CD14-positive monocyte (primary cell): ENCODE measurements at regions not wholly inside any gene's neighbourhood (a gene's known extent, or its start where the extent isn't known, plus 50 kb on each side); places are given as distances from the start of the nearest gene placed in this dataset.

ENCODE experiments used
- DNase-seq, 3 donors: peaks; one replicate each; pipeline ENCODE4 v3.0.0-alpha.2; 2011 to 2022
- H2AFZ ChIP-seq: 2 replicates; pipeline ENCODE4 v1.6.0; 2012; ENCODE audit warnings: mild to moderate bottlenecking, low read depth, low read length, inconsistent platforms; ENCODE audit not compliant: insufficient read depth, poor library complexity, severe bottlenecking
- H3K27ac ChIP-seq, 2 donors: 1 replicate in 1 of 2; 2 replicates in 1 of 2; pipeline ENCODE4 v1.5.1; 2012 to 2013; ENCODE audit warnings: low read length in 2 of 2, control low read depth in 1 of 2, inconsistent platforms in 1 of 2, low read depth in 1 of 2, mild to moderate bottlenecking in 1 of 2
- H3K27me3 ChIP-seq, 2 donors: one replicate each; pipeline versions ENCODE4 v1.6.0 to v1.6.1; 2011 to 2013; ENCODE audit warnings: low read length in 2 of 2; ENCODE audit not compliant: control insufficient read depth in 2 of 2, insufficient read depth in 2 of 2
- H3K36me3 ChIP-seq, 2 donors: replicated peaks in 1 of 2; 1 replicate in 1 of 2; 2 replicates in 1 of 2; pipeline versions ENCODE4 v1.5.1 to v1.6.1; 2012 to 2013; ENCODE audit warnings: low read length in 2 of 2, control low read depth in 1 of 2, inconsistent platforms in 1 of 2, mild to moderate bottlenecking in 1 of 2; ENCODE audit not compliant: insufficient read depth in 2 of 2, control insufficient read depth in 1 of 2
- H3K4me1 ChIP-seq, 2 donors: 1 replicate in 1 of 2; 2 replicates in 1 of 2; pipeline versions ENCODE4 v1.5.1 to v1.6.1; 2012 to 2013; ENCODE audit warnings: low read length in 2 of 2, control low read depth in 1 of 2, inconsistent platforms in 1 of 2, mild to moderate bottlenecking in 1 of 2, moderate library complexity in 1 of 2; ENCODE audit not compliant: insufficient read depth in 2 of 2, control insufficient read depth in 1 of 2
- H3K4me2 ChIP-seq: replicated peaks from 2 replicates; pipeline ENCODE3; 2012; ENCODE audit warnings: low read length, moderate library complexity, mild to moderate bottlenecking; ENCODE audit not compliant: poor library complexity, severe bottlenecking; ENCODE audit errors: extremely low read depth
- H3K4me3 ChIP-seq, 3 experiments: fragments of 200-600 bp in 1 of 3; sonication (generic) in 1 of 3; replicated peaks in 1 of 3; 1 replicate in 2 of 3; 2 replicates in 1 of 3; pipeline ENCODE4 v1.5.1; 2011 to 2013; ENCODE audit warnings: low read length in 3 of 3, mild to moderate bottlenecking in 3 of 3, control low read depth in 2 of 3, low read depth in 2 of 3, inconsistent platforms in 1 of 3, moderate library complexity in 1 of 3
- H3K79me2 ChIP-seq: 2 replicates; pipeline ENCODE4 v1.6.0; 2012; ENCODE audit warnings: mild to moderate bottlenecking, control low read depth, inconsistent platforms, low read length, moderate library complexity; ENCODE audit not compliant: insufficient read depth
- H3K9ac ChIP-seq: 2 replicates; pipeline ENCODE4 v1.6.0; 2017; ENCODE audit warnings: low read length, mild to moderate bottlenecking; ENCODE audit not compliant: insufficient read depth, poor library complexity, severe bottlenecking
- H3K9me3 ChIP-seq, 2 donors: replicated peaks in 1 of 2; 1 replicate in 1 of 2; 2 replicates in 1 of 2; pipeline versions ENCODE4 v1.5.1 to v1.6.1; 2012 to 2013; ENCODE audit warnings: low read length in 2 of 2, control low read depth in 1 of 2; ENCODE audit not compliant: control insufficient read depth in 1 of 2, insufficient read depth in 1 of 2
- H4K20me1 ChIP-seq: 2 replicates; pipeline ENCODE4 v1.6.0; 2012; ENCODE audit warnings: mild to moderate bottlenecking, low read length, control low read depth, moderate library complexity; ENCODE audit not compliant: insufficient read depth
- H3K27ac Mint-ChIP-seq, 7 donors: one replicate each; pipeline ENCODE4 v1.8.0; 2020; ENCODE audit warnings: mild to moderate bottlenecking in 7 of 7, mixed read lengths in 7 of 7, moderate library complexity in 6 of 7, inconsistent platforms in 2 of 7
- H3K27me3 Mint-ChIP-seq, 3 donors: one replicate each; pipeline ENCODE4 v1.8.0; 2021 to 2022; ENCODE audit warnings: low read depth in 3 of 3, mild to moderate bottlenecking in 3 of 3, mixed read lengths in 3 of 3, moderate library complexity in 3 of 3, inconsistent platforms in 1 of 3
- H3K36me3 Mint-ChIP-seq, 2 donors: one replicate each; pipeline ENCODE4 v1.8.0; 2020; ENCODE audit warnings: mixed read lengths in 2 of 2, inconsistent platforms in 1 of 2, mild to moderate bottlenecking in 1 of 2
- H3K4me1 Mint-ChIP-seq: one replicate; pipeline ENCODE4 v1.8.0; 2020; ENCODE audit warnings: mild to moderate bottlenecking, mixed read lengths
- H3K4me3 Mint-ChIP-seq, 2 donors: one replicate each; pipeline ENCODE4 v1.8.0; 2020; ENCODE audit warnings: mild to moderate bottlenecking in 2 of 2, mixed read lengths in 2 of 2, moderate library complexity in 1 of 2
- H3K9me3 Mint-ChIP-seq, 7 donors: one replicate each; pipeline ENCODE4 v1.8.0; 2020 to 2022; ENCODE audit warnings: mixed read lengths in 7 of 7, mild to moderate bottlenecking in 6 of 7, moderate library complexity in 6 of 7, inconsistent platforms in 2 of 7
- CTCF ChIP-seq: fragments of 200-600 bp; IDR thresholded peaks from one replicate; pipeline ENCODE4 v1.8.0; 2022; ENCODE audit warnings: antibody characterized with exemption, mild to moderate bottlenecking
- WGBS: methylation state at CpG from one replicate; pipeline ENCODE4 v1.1.5; 2013; ENCODE audit warnings: missing lambda C conversion rate; ENCODE audit not compliant: insufficient coverage; 5-methylcytosine and 5-hydroxymethylcytosine counted together
- intact Hi-C, 2 donors: fragments of 100-400 bp; cut with micrococcal nuclease; formaldehyde crosslinking; loops; one replicate each; pipeline versions ENCODE4 v1.15.0 to v1.15.1; 2023

- Mint-ChIP-seq H3K36me3 (peaks cover 41 to 52% of the 10 kb centered on the region in 2 donors), H3K9me3 (peaks cover 0 to 10% (median 0%) of the 10 kb centered on the region in 7 donors), H3K4me1 (no peaks in the 10 kb centered on the region), H3K27ac (peak overlapping the region in 1 of 7 donors; percentile 33), H3K27me3 (no peaks in the 10 kb centered on the region), H3K4me3 (no peak overlapping the region)
- Histone ChIP-seq H3K27me3 (no peaks in the 10 kb centered on the region), H3K27ac (no peak overlapping the region), H3K4me2 (no peak overlapping the region), H4K20me1 (peaks cover 79% of the 10 kb centered on the region), H3K4me3 (no peak overlapping the region), H3K4me1 (no peaks in the 10 kb centered on the region), H3K79me2 (no peaks in the 10 kb centered on the region), H2AFZ (no peak overlapping the region), H3K9ac (no peak overlapping the region), H3K36me3 (peaks cover 7 to 45% of the 10 kb centered on the region in 2 donors), H3K9me3 (peaks cover 0 to 12% of the 10 kb centered on the region in 2 donors)
- no CpG with 5 or more reads among the region's 2 CpGs for whole genome bisulfite sequencing
- intact Hi-C loops = no loop called here
- no peak for TF ChIP-seq CTCF
- DNase-seq = no peak
Measured at GRCh38 chr10:28207799-28208198, 95.1 kb downstream of the MPP7 start.

GRCh38 chr10:28202941-28203352 lies 99.9 kb downstream of the MPP7 start:
- Histone ChIP-seq H3K4me3 (no peak overlapping the region), H3K27ac (no peak overlapping the region), H3K36me3 (peaks cover 14 to 57% of the 10 kb centered on the region in 2 donors), H3K4me2 (no peak overlapping the region), H3K79me2 (no peaks in the 10 kb centered on the region), H3K27me3 (no peaks in the 10 kb centered on the region), H4K20me1 (peaks cover 71% of the 10 kb centered on the region), H3K9me3 (peaks cover 0 to 1% of the 10 kb centered on the region in 2 donors), H3K9ac (no peak overlapping the region), H2AFZ (no peak overlapping the region), H3K4me1 (no peaks in the 10 kb centered on the region)
- no peak for TF ChIP-seq CTCF
- Mint-ChIP-seq H3K9me3 (peaks cover 0 to 6% (median 0%) of the 10 kb centered on the region in 7 donors), H3K27ac (peak overlapping the region in 1 of 7 donors; percentile 30), H3K4me3 (no peak overlapping the region), H3K27me3 (no peaks in the 10 kb centered on the region), H3K36me3 (peaks cover 41 to 57% of the 10 kb centered on the region in 2 donors), H3K4me1 (no peaks in the 10 kb centered on the region)
- intact Hi-C loops = no loop called here
- DNase-seq = no peak
- 84% methylated on average over 3 of the region's 5 CpGs for WGBS
